ENCODE measurements at regions not wholly inside any gene's neighbourhood (a gene's known extent, or its start where the extent isn't known, plus 50 kb on each side); places are given as distances from the start of the nearest gene placed in this dataset.

GRCh38 chr2:42846026-42846425 lies 53.6 kb upstream of the HAAO start:
- TF ChIP-seq CTCF (optimal IDR thresholded peaks at IDR 0.05 in 1 of 3, IDR thresholded peaks at IDR 0.05 in 1 of 3, conservative IDR thresholded peaks at IDR 0.05 in 1 of 3; ENCODE audit: extremely low read depth in 1 of 3, insufficient read depth in 2 of 3, low read length in 3 of 3) (no peak), EZH2 (IDR thresholded peaks at IDR 0.05; ENCODE audit: low read length) (no peak)

Measured in keratinocyte (primary cell).